Hematopoietic multipotent progenitor cell treated with erythropoietin and hydrocortisone succinate and interleukin-3 and kit ligand, for 17 days (in vitro differentiated cells): ENCODE measurements at regions not wholly inside any gene's neighbourhood (a gene's known extent, or its start where the extent isn't known, plus 50 kb on each side); places are given as distances from the start of the nearest gene placed in this dataset.
"Not testable (repeated sequence)": the region's sequence is repeated elsewhere in the genome, so short reads cannot be mapped to it uniquely, and the experiment has no call there.

Experiments
- DNase-seq: peaks from one replicate; pipeline ENCODE4 v3.0.0-alpha.2; 2015; ENCODE audit warnings: low spot score

- DNase-seq, result no peak
Measured at GRCh38 chr2:90076311-90076710, 1384.8 kb downstream of the RPIA start.

- DNase-seq, result no peak
Measured at GRCh38 chr2:90077948-90078347, 1386.5 kb downstream of the RPIA start.

- DNase-seq, result no peak
Measured at GRCh38 chr2:90079374-90079773, 1387.9 kb downstream of the RPIA start.

- not testable (repeated sequence) for DNase-seq
Measured at GRCh38 chr2:90087792-90088191, 1396.3 kb downstream of the RPIA start.

DNA sequence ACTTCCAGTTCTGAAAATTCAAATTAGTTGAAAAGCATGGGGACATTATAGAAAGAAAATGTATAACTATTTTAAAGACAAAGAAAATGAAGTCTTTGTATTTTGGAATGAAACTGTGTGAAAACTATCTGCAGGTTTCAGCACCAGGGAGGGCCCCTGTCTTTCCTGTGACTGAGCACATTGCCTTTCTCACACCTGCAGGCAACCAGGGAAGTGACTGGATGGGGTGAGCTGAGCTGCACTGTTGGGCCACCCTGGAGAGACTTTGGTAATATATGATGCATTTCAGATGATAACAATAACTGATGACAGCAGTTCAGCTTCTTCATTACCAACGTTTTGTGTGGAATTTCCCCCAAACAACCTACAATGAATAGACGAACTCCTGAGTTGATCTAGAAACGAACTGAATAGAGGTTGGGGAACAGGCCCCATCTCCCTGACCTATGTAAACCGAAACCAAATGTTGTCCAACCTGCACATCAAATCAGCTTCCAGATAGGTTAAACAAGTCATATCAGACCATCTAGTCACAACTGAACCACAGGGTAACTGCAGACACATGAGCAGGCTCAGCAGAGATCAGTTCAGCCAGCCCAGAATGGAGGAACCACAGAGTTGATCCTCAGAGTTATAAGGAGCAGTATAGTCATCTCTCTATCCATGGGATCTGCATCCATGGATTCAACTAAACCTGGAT lies 1402.2 kb downstream of the RPIA start:
- DNase-seq, result not testable (repeated sequence)

GRCh38 chr2:90097617-90098016 lies 1406.1 kb downstream of the RPIA start:
- not testable (repeated sequence) for DNase-seq

GRCh38 chr2:90105142-90105541 lies 1413.7 kb downstream of the RPIA start:
- not testable (repeated sequence) for DNase-seq

- not testable (repeated sequence) for DNase-seq
Measured at GRCh38 chr2:90123409-90123808, 1431.9 kb downstream of the RPIA start.

DNA sequence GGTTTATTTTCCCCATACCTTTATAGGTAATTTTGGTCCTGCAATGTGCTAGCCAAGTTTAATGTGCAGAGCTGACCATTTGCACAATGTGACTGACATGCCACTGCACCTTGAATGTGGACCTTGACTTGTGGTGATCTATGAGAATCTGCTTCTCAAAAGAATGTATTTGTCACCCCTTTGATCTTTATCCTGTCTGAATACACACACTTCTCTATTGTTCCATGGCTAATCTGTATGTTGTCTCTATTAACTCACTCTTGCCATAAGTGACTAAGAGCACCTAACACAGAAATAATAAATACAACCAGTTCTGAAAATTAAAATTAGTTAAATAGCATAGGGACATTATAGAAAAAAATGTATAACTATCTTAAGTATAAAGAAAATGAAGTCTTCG lies 1447.6 kb downstream of the RPIA start:
- not testable (repeated sequence) for DNase-seq

- not testable (repeated sequence) for DNase-seq
Measured at GRCh38 chr2:90141558-90141957, 1450.1 kb downstream of the RPIA start.

DNA sequence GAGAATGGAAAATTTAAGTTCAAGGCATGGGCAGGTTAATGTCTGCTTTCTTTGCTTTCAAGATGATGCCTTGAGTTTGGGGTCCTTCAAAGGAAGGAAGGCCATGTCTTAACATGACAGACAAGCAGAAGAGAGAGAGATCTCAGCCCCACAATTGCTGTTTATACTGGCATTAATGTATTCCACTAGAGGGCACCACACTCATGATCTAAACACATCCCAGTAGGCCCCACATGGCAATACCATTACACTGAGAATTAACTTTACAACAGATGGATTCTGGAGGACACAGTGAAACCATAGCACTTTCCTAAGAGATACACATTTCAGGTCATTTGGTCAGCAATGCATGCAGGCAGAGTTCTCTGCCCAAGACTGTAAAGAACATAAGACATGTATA lies 1460.3 kb downstream of the RPIA start:
- not testable (repeated sequence) for DNase-seq

- not testable (repeated sequence) for DNase-seq
Measured at GRCh38 chr2:90170978-90171377, 1479.5 kb downstream of the RPIA start.

DNA sequence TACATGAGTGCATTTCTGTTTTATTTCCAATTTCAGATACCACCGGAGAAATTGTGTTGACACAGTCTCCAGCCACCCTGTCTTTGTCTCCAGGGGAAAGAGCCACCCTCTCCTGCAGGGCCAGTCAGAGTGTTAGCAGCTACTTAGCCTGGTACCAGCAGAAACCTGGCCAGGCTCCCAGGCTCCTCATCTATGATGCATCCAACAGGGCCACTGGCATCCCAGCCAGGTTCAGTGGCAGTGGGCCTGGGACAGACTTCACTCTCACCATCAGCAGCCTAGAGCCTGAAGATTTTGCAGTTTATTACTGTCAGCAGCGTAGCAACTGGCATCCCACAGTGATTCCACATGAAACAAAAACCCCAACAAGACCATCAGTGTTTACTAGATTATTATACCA lies 1481.6 kb downstream of the RPIA start:
- not testable (repeated sequence) for DNase-seq

DNA sequence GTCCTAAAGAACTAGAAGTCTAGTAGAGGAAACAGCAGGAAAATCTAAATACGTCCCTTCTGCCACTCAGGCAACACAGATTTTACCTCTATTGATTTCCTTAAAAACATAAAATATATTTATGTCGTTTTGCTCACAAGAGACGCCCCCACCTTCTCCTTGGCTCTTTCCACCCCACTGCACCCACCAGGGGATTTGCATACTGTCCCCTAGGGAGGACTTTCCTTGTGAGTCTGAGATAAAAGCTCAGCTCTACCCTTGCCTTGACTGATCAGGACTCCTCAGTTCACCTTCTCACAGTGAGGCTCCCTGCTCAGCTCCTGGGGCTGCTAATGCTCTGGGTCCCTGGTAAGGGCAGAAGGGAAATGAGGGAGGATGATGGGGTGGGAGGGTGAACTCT lies 1488.1 kb downstream of the RPIA start:
- not testable (repeated sequence) for DNase-seq

GRCh38 chr2:90207454-90208058 lies 1516.1 kb downstream of the RPIA start:
- no peak for DNase-seq

GRCh38 chr2:90209009-90209408 lies 1517.5 kb downstream of the RPIA start:
- DNase-seq, result no peak

DNA sequence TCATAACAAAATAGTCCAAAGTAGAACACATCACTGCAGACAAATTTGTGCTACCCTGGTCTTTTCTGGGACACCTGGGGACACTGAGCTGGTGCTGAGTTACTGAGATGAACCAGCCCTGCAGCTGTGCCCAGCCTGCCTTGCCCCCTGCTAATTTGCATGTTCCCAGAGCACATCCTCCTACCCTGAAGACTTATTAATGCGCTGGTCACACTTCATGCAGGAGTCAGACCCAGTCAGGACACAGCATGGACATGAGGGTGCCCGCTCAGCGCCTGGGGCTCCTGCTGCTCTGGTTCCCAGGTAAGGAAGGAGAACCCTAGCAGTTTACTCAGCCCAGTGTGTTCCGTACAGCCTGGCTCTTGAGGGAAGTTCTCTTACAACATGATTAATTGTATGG lies 1518.3 kb downstream of the RPIA start:
- DNase-seq, result no peak

GRCh38 chr2:90215880-90216279 lies 1524.4 kb downstream of the RPIA start:
- not testable (repeated sequence) for DNase-seq

DNA sequence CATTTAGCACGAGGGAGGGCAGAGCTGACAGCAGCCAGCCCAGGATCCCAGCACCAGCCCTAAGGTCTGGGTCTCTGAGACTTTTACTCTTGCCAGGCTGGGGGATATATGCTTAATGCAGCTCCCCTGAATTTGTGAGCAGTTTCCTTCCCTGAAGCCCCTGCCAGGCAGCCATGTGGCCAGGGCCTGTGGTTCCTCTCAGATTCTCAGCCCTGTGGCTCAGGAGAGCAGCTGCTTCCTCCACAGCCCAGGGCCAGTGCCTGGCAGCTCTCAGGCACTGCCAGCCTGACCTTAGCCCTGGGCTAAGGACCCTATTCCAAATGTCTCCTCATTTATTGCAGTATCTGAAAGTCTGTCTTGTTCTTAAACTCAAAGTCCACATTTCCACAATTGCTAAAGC lies 1525.3 kb downstream of the RPIA start:
- not testable (repeated sequence) for DNase-seq

GRCh38 chr2:90218534-90218933 lies 1527.1 kb downstream of the RPIA start:
- not testable (repeated sequence) for DNase-seq

DNA sequence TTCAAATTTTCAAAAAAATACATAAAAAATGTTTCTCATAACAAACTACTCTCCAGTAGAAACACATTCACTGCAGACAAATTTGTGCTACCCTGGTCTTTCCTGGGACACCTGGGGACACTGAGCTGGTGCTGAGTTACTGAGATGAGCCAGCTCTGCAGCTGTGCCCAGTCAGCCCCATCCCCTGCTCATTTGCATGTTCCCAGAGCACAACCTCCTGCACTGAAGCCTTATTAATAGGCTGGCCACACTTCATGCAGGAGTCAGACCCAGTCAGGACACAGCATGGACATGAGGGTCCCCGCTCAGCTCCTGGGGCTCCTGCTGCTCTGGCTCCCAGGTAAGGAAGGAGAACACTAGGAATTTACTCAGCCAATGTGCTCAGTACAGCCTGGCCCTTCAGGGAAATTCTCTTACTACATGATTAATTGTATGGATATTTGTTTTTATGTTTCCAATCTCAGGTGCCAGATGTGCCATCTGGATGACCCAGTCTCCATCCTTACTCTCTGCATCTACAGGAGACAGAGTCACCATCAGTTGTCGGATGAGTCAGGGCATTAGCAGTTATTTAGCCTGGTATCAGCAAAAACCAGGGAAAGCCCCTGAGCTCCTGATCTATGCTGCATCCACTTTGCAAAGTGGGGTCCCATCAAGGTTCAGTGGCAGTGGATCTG lies 1529.3 kb downstream of the RPIA start:
- DNase-seq, result not testable (repeated sequence)

GRCh38 chr2:90221300-90221651 lies 1529.8 kb downstream of the RPIA start:
- no peak for DNase-seq

DNA sequence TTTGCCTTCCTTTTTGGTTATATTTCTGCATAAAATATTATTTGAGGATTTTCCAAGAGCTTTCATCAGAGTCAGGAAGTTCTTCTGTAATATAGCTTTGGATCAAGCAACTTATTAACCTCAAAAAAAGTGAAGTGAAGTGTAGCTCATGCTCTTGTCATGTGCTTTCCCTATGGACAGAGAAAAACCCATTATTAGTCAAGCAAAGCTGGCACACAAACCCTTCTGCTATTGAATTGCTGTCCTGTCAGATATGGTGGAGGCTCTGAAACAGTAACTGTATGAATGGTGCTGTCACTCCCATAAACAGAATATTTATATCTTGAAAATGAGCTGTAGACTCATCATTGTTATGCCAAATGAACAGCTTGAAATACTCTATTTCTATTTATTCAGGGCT lies 1533.3 kb downstream of the RPIA start:
- DNase-seq, result not testable (repeated sequence)
